BJ (cell line): ENCODE measurements at regions not wholly inside any gene's neighbourhood (a gene's known extent, or its start where the extent isn't known, plus 50 kb on each side); places are given as distances from the start of the nearest gene placed in this dataset.

Experiments used
- CTCF ChIA-PET: fragments of 350-600 bp; formaldehyde crosslinking; extraction: SDS; loops from one replicate; lab custom pipeline; 2021; ENCODE audit warnings: antibody characterized with exemption, inconsistent platforms; lab: Yijun Ruan, JAX
- POLR2A ChIA-PET: fragments of 300-600 bp; sonication (Branson Sonifier 250); formaldehyde crosslinking; extraction: SDS; loops from one replicate; lab custom pipeline; 2021; ENCODE audit warnings: antibody characterized with exemption; lab: Charles Lee
- DNase-seq: peaks from one replicate; pipeline ENCODE4 v3.0.0-alpha.2; 2011; ENCODE audit warnings: low read depth
- H3K27me3 ChIP-seq: 2 replicates; pipeline ENCODE4 v1.6.0; 2011; ENCODE audit warnings: low read length; ENCODE audit not compliant: control insufficient read depth, insufficient read depth
- H3K36me3 ChIP-seq: 2 replicates; pipeline ENCODE4 v1.5.1; 2011; ENCODE audit warnings: low read length; ENCODE audit not compliant: control insufficient read depth, insufficient read depth
- H3K4me3 ChIP-seq: 2 replicates; pipeline ENCODE4 v1.5.1; 2011; ENCODE audit warnings: low read depth, mild to moderate bottlenecking, control low read depth, low read length
- CTCF ChIP-seq: IDR thresholded peaks from 2 replicates; pipeline ENCODE4 v1.5.1; 2011; ENCODE audit warnings: low read depth, mild to moderate bottlenecking, control low read depth, inconsistent platforms, low read length, moderate library complexity; ENCODE audit not compliant: insufficient read depth

- no peak for TF ChIP-seq CTCF
- POLR2A ChIA-PET, result no interaction called here
- DNase-seq, result no peak
- no peaks in the 10 kb centered on the region for H3K27me3 ChIP-seq
- H3K36me3 ChIP-seq, result no peaks in the 10 kb centered on the region
- no peak overlapping the region for H3K4me3 ChIP-seq
- CTCF ChIA-PET, result no interaction called here
These were observed 191.6 kb upstream of the NCAM1 start for GRCh38 chr11:112769584-112769983.

- no peak for DNase-seq
- H3K36me3 ChIP-seq, result no peaks in the 10 kb centered on the region
- ChIA-PET CTCF (no interaction called here), POLR2A (no interaction called here)
- H3K4me3 ChIP-seq, result no peak overlapping the region
- no peaks in the 10 kb centered on the region for H3K27me3 ChIP-seq
- TF ChIP-seq CTCF, result no peak
These were observed 191.2 kb upstream of the NCAM1 start for GRCh38 chr11:112770033-112770432.

- CTCF ChIA-PET, result no interaction called here
- H3K4me3 ChIP-seq, result no peak overlapping the region
- TF ChIP-seq CTCF, result no peak
- no peak for DNase-seq
- H3K27me3 ChIP-seq, result no peaks in the 10 kb centered on the region
- no peaks in the 10 kb centered on the region for H3K36me3 ChIP-seq
- POLR2A ChIA-PET, result no interaction called here
These were observed 190.7 kb upstream of the NCAM1 start for GRCh38 chr11:112770487-112770886.

GRCh38 chr11:112771851-112772250, 189.4 kb upstream of the NCAM1 start:
- ChIA-PET POLR2A (no interaction called here), CTCF (no interaction called here)
- no peaks in the 10 kb centered on the region for H3K27me3 ChIP-seq
- H3K36me3 ChIP-seq, result no peaks in the 10 kb centered on the region
- DNase-seq, result no peak
- no peak overlapping the region for H3K4me3 ChIP-seq
- no peak for TF ChIP-seq CTCF

GRCh38 chr11:112773264-112773663, 188.0 kb upstream of the NCAM1 start:
- no peak for DNase-seq
- no peaks in the 10 kb centered on the region for H3K36me3 ChIP-seq
- ChIA-PET POLR2A (no interaction called here), CTCF (interaction anchor here (0.6 kb wide), 1 partner anchor 249 kb away, joined by 3 read pairs; no protein-coding TSS in a partner anchor)
- no peaks in the 10 kb centered on the region for H3K27me3 ChIP-seq
- H3K4me3 ChIP-seq, result no peak overlapping the region
- TF ChIP-seq CTCF, result no peak
